OCI-LY7 (cell line): ENCODE measurements at regions not wholly inside any gene's neighbourhood (a gene's known extent, or its start where the extent isn't known, plus 50 kb on each side); places are given as distances from the start of the nearest gene placed in this dataset.
"Not testable (repeated sequence)": the region's sequence is repeated elsewhere in the genome, so short reads cannot be mapped to it uniquely, and the experiment has no call there.

Source experiments
- BruUV-seq: library from RNA; stranded (reverse); fragments of 400-500 nt; replicated peaks from 2 replicates; lab custom pipeline; 2021; lab: Mats Ljungman, UMichigan
- CTCF ChIA-PET: fragments of 300-600 bp; sonication (Branson Sonifier 250); formaldehyde crosslinking; loops from one replicate; lab custom pipeline; 2022; ENCODE audit warnings: antibody characterized with exemption; ENCODE audit not compliant: unreplicated experiment; lab: Charles Lee
- POLR2A ChIA-PET: fragments of 300-600 bp; sonication (Branson Sonifier 250); formaldehyde crosslinking; loops from one replicate; lab custom pipeline; 2022; ENCODE audit warnings: antibody characterized with exemption; lab: Charles Lee
- DNase-seq: peaks from one replicate; pipeline ENCODE4 v3.0.0-alpha.2; 2015; ENCODE audit warnings: low spot score
- H2AFZ ChIP-seq: fragments of 200-600 bp; sonication (generic), shearing (Covaris generic); 2 replicates; pipeline ENCODE4 v1.6.1; 2014; ENCODE audit warnings: mild to moderate bottlenecking, antibody characterized with exemption, low read length, moderate library complexity
- H3K27ac ChIP-seq: fragments of 200-600 bp; sonication (generic); 2 replicates; pipeline ENCODE4 v1.5.1; 2014; ENCODE audit warnings: mixed run types, low read depth, mild to moderate bottlenecking, moderate library complexity, low read length, inconsistent platforms; ENCODE audit not compliant: poor library complexity, severe bottlenecking
- H3K36me3 ChIP-seq: fragments of 200-600 bp; sonication (generic); 2 replicates; pipeline ENCODE4 v1.6.1; 2014; ENCODE audit warnings: mild to moderate bottlenecking, antibody characterized with exemption, low read length, moderate library complexity, mixed read lengths; ENCODE audit not compliant: insufficient read depth
- H3K4me1 ChIP-seq: fragments of 200-600 bp; sonication (generic); 2 replicates; pipeline ENCODE4 v1.5.1; 2014; ENCODE audit warnings: mild to moderate bottlenecking, low read length; ENCODE audit not compliant: insufficient read depth, poor library complexity, severe bottlenecking
- H3K4me2 ChIP-seq: fragments of 200-600 bp; sonication (generic); 2 replicates; pipeline ENCODE4 v1.6.1; 2014; ENCODE audit warnings: mild to moderate bottlenecking, low read length
- H3K4me3 ChIP-seq: fragments of 200-600 bp; sonication (generic); 2 replicates; pipeline ENCODE4 v1.5.1; 2014; ENCODE audit warnings: mild to moderate bottlenecking, low read depth, low read length; ENCODE audit not compliant: poor library complexity, severe bottlenecking
- H3K79me2 ChIP-seq: fragments of 200-600 bp; sonication (generic); 2 replicates; pipeline ENCODE4 v1.6.1; 2016; ENCODE audit warnings: low read depth, mild to moderate bottlenecking, low read length, moderate library complexity, mixed read lengths; ENCODE audit not compliant: insufficient read depth
- H3K9me2 ChIP-seq: fragments of 200-600 bp; sonication (generic); 2 replicates; pipeline ENCODE4 v1.6.1; 2016; ENCODE audit warnings: mild to moderate bottlenecking, low read length, mixed read lengths; ENCODE audit not compliant: insufficient read depth
- H3K9me3 ChIP-seq: fragments of 200-600 bp; sonication (generic); 2 replicates; pipeline ENCODE4 v1.6.1; 2014; ENCODE audit warnings: mild to moderate bottlenecking, mixed run types, low read length, mixed read lengths
- H4K20me1 ChIP-seq: fragments of 200-600 bp; sonication (generic); 2 replicates; pipeline ENCODE4 v1.6.1; 2014; ENCODE audit warnings: mild to moderate bottlenecking, antibody characterized with exemption, low read length, moderate library complexity, mixed read lengths; ENCODE audit not compliant: insufficient read depth
- EZH2phosphoT487 ChIP-seq: fragments of 200-600 bp; sonication (generic); IDR thresholded peaks from 2 replicates; pipeline ENCODE4 v1.6.1; 2018; ENCODE audit warnings: low read depth, borderline replicate concordance, mild to moderate bottlenecking, mixed run types, antibody characterized with exemption, low read length, moderate library complexity, mixed read lengths
- intact Hi-C: fragments of 100-400 bp; cut with micrococcal nuclease; formaldehyde crosslinking; loops from one replicate; pipeline ENCODE4 v1.10.0; 2022; ENCODE audit not compliant: unreplicated experiment
- TF ChIP-seq, protein P1 (sequence below): fragments of 200-600 bp; sonication (generic); conservative IDR thresholded peaks from 2 replicates; pipeline ENCODE4 v1.5.1; 2014; ENCODE audit warnings: mild to moderate bottlenecking, antibody characterized with exemption, low read length, moderate library complexity, mixed read lengths

DNA sequence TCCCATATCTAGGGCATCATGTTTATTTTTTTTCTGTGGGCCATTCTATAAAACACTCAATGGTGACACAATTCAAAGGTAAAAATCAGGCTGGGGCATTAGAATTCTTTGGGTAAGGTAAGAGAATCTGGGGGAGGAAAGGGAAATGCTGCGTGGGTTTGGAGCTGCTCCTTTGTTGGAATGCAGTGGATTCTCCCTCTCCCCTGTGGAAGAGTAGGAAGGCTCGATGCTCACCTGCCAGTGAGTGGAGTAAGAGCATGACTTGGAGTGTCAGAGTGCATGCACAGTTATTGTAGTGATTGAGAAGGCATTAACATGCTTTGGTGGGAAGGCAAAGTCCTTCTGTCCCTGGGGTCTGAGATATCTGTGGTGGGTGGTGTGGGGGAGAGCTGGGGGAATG is 280.0 kb downstream of the PDCD6IP start:
- Histone ChIP-seq H3K9me2 (no peaks in the 10 kb centered on the region), H3K79me2 (no peaks in the 10 kb centered on the region), H3K36me3 (no peaks in the 10 kb centered on the region), H3K4me3 (no peak overlapping the region), H3K27ac (no peak overlapping the region), H4K20me1 (no peaks in the 10 kb centered on the region), H2AFZ (no peak overlapping the region), H3K4me1 (peaks cover 11% of the 10 kb centered on the region), H3K9me3 (no peaks in the 10 kb centered on the region), H3K4me2 (no peak overlapping the region)
- intact Hi-C loops: no loop called here
- no peak for DNase-seq
- TF ChIP-seq, protein P1, sequence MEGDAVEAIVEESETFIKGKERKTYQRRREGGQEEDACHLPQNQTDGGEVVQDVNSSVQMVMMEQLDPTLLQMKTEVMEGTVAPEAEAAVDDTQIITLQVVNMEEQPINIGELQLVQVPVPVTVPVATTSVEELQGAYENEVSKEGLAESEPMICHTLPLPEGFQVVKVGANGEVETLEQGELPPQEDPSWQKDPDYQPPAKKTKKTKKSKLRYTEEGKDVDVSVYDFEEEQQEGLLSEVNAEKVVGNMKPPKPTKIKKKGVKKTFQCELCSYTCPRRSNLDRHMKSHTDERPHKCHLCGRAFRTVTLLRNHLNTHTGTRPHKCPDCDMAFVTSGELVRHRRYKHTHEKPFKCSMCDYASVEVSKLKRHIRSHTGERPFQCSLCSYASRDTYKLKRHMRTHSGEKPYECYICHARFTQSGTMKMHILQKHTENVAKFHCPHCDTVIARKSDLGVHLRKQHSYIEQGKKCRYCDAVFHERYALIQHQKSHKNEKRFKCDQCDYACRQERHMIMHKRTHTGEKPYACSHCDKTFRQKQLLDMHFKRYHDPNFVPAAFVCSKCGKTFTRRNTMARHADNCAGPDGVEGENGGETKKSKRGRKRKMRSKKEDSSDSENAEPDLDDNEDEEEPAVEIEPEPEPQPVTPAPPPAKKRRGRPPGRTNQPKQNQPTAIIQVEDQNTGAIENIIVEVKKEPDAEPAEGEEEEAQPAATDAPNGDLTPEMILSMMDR: no peak
- no peak for TF ChIP-seq EZH2phosphoT487
- BruUV-seq: no TSS peak
- ChIA-PET CTCF (no interaction called here), POLR2A (no interaction called here)

- H3K4me2 ChIP-seq, H3K9me2 ChIP-seq, CTCF ChIA-PET, POLR2A ChIA-PET, H3K36me3 ChIP-seq, H4K20me1 ChIP-seq, DNase-seq, H3K27ac ChIP-seq, BruUV-seq, H3K4me3 ChIP-seq, H3K4me1 ChIP-seq, H3K79me2 ChIP-seq, H2AFZ ChIP-seq, intact Hi-C loops, H3K9me3 ChIP-seq: not testable (repeated sequence)
These were observed 281.4 kb downstream of the PDCD6IP start for GRCh38 chr3:34079849-34080248.

GRCh38 chr3:34090379-34090778 is 291.9 kb downstream of the PDCD6IP start:
- intact Hi-C loops, H2AFZ ChIP-seq, H3K4me1 ChIP-seq, BruUV-seq, POLR2A ChIA-PET, H3K4me2 ChIP-seq, H4K20me1 ChIP-seq, H3K27ac ChIP-seq, DNase-seq, H3K4me3 ChIP-seq, CTCF ChIA-PET, H3K79me2 ChIP-seq, H3K9me2 ChIP-seq, H3K9me3 ChIP-seq, H3K36me3 ChIP-seq: not testable (repeated sequence)

- no peak overlapping the region for H3K4me3 ChIP-seq
- H3K4me1 ChIP-seq: no peaks in the 10 kb centered on the region
- H3K27ac ChIP-seq: no peak overlapping the region
- ChIA-PET POLR2A (no interaction called here), CTCF (no interaction called here)
- no peak for TF ChIP-seq EZH2phosphoT487
- TF ChIP-seq, protein P1: no peak
- BruUV-seq: no TSS peak
- H3K79me2 ChIP-seq: no peaks in the 10 kb centered on the region
- H2AFZ ChIP-seq: no peak overlapping the region
- no peaks in the 10 kb centered on the region for H3K9me2 ChIP-seq
- H3K4me2 ChIP-seq: no peak overlapping the region
- no peaks in the 10 kb centered on the region for H3K36me3 ChIP-seq
- intact Hi-C loops: no loop called here
- no peaks in the 10 kb centered on the region for H3K9me3 ChIP-seq
- DNase-seq: no peak
- H4K20me1 ChIP-seq: no peaks in the 10 kb centered on the region
These were observed 292.4 kb downstream of the PDCD6IP start for GRCh38 chr3:34090876-34091275.

DNA sequence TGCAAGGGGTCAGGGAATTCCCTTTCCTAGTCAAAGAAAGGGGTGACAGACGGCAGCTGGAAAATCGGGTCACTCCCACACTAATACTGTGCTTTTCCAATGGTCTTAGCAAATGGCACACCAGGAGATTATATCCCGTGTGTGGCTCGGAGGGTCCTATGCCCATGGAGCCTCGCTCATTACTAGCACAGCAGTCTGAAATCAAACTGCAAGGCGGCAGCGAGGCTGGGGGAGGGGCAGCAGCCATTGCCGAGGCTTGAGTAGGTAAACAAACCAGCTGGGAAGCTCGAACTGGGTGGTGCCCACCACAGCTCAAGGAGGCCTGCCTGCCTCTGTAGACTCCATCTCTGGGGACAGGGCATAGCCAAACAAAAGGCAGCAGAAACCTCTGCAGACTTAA is 295.9 kb downstream of the PDCD6IP start:
- H4K20me1 ChIP-seq, H3K27ac ChIP-seq, H2AFZ ChIP-seq, H3K9me3 ChIP-seq, BruUV-seq, CTCF ChIA-PET, H3K36me3 ChIP-seq, DNase-seq, H3K79me2 ChIP-seq, H3K4me2 ChIP-seq, H3K9me2 ChIP-seq, POLR2A ChIA-PET, H3K4me3 ChIP-seq, intact Hi-C loops, H3K4me1 ChIP-seq: not testable (repeated sequence)
